ENCODE measurements at regions not wholly inside any gene's neighbourhood (a gene's known extent, or its start where the extent isn't known, plus 50 kb on each side); places are given as distances from the start of the nearest gene placed in this dataset.
A peak's percentile ranks its signal among the peaks of the same experiment; 100 is the strongest.

DNA sequence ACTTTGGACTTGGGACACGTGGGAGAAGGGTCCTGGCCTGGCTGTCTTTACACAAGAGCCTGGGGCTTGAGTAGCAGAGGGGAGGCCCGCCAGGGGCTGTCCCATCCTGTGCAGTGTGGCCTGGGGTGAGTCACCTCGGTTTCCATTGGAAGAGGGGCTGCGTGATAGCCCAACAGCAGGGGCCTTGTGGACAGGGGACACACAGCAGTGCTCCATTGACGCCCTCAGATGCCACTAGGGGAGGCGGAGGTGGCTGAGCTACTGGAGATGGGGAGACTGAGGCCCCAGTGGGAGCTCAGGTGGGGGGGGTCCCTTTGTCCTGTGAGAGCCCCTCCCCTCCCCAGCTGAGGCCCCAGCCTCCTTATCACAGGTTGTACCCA lies 50.0 kb upstream of the RNU6ATAC start:
- no peak for DNase-seq

DNA sequence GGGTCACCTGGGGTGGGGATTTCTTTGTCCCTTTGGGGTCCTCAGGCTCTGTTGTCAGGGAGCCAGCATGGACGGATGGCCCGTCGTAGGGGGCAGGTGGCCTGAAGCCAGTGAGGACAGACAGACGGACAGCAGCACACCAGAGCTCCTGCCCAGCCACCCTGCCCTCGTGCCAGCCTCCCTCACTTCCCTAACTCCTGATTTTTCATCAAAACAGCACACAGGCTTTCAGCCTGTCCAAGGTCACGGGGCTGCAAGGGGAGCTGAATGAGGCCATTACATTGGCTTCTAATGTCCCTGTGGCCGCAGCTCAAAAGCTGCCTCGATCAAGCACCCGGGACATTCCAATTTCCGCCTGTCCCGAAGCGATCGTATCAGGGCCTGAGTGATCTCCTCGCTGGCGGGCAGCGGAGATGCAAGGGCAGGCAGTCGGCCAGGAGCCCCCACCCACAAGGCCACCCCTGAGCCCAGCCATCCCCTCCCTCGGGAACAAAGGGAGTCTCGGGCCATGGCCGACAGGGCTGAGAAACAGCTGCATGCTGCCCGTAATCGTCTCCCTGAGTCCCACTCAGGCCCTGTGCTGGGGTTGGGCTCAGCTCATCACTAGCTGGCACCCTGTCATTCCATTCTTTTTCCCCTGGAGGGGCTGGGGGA lies 50.5 kb upstream of the RNU6ATAC start:
- no peak for DNase-seq

DNA sequence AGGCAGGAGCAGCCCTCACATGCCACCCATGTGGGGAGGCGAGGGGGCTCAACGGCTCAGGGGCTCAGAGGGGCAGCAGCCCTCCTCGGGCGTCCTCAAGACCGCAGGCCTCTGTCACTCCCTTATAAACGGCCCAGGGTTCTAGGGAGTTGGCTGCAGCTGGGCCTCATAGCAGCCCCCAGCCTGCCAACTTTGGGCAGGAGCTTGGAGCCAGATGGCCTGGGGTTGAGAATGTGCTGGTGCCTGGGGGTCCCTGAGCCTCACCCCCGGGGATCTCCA lies 51.0 kb upstream of the RNU6ATAC start:
- no peak for DNase-seq

DNA sequence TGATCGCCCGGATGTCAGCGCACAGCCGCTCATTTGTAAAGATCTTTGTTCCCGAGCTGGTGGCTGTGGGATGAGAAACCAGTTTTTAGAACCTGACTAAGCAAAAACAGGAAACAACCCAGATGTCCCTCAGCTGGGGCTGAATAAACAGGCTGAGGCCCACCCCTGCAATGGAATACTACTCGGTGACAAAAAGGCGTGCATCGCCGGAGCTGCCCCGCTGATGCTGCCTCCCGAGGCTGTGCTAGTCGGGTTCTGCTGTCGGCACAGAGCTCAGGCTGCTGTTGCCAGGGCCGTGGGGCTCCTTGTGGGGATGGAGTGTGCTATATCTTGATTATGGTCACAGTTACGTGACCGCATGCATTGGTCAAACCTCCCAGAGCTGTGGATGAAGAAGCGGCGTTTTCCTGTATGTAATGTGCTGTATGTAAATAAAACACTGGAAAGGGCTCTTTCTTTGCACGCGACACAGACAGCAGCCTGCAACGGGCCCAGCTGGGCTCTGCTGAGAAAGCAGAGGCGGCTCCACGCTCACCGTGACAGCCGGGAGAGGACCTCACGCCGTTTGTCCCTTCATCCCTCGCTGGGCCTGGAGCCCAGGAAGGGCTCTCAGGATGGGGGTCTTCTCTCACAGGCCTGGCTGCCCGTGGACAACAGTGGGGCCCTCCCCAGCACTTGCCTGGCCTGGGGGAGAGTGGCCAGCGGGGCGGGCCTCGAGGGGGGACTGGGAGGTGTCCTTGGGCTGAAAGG lies 51.5 kb upstream of the RNU6ATAC start:
- DNase-seq, result peak; percentile 48

DNA sequence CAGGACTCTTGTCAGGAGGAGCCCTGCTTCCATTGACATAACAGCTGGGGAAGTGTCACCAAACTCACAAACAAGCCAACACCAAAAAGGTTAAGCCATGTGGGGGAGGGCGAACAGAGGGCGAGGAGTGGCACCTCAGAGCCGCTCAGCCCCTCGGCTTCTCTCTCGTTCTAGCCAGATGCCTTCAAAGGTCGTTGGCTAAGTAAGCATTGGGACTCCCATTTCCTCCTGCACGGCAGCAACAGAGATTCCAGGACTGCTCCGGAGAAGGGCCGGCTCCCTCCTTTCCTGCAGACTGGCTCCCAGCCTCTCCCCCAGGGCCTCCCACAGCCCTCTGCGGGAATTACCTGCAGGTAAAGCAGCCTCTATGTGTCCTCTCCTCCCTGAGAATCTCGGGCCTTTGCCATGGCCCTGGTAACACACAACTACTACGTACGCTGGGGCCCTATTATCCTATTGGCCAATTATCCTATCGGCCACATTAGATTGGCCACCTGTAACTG lies 52.1 kb upstream of the RNU6ATAC start:
- DNase-seq, result no peak

GRCh38 chr9:134216961-134217360 lies 52.6 kb upstream of the RNU6ATAC start:
- DNase-seq, result no peak

GRCh38 chr9:134217431-134218210 lies 53.3 kb upstream of the RNU6ATAC start:
- no peak for DNase-seq

DNA sequence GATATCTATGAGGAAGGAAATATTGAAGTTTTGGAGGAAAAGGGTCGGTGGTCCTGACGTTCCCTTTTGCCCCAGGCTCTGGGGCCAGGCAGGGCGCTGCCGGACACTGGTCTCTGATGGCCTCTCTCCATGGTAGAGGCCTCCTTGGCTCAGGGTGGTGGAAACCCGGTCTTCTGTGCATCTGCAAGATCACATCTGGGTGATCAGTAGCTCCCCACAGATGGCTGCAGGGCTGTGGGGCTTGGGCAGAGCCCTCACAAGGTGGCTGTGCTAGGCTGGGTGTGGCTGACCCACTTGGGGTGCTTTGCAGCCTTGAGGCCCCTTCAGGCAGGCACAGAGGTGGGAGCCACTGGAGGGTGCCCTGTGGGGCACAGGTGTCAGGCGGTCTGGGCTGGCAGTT lies 53.9 kb upstream of the RNU6ATAC start:
- no peak for DNase-seq

- DNase-seq, result no peak
These were observed 55.3 kb upstream of the RNU6ATAC start for GRCh38 chr9:134219646-134220060.

DNA sequence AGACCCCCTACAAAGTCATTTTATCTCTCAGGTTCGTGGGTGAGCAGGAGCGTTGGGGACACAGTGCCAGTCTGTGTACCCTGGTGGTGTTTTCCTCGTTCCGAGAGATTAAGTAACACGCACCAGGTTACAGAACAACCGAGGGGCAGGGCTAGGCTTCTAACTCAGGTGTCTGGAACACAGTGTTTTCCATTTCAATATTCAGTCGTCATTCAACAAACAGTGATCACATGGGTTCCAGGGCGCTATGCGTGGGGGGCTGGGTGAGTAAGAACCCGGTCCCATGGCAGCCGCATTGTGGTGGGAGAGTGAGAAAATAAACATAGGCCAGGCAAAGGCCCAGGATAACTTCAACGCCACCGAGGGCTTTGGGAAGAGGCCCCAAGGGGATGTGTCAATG lies 55.9 kb upstream of the RNU6ATAC start:
- no peak for DNase-seq

GRCh38 chr9:134221273-134222017 lies 57.1 kb upstream of the RNU6ATAC start:
- no peak for DNase-seq

GRCh38 chr9:134222018-134222573 lies 57.7 kb upstream of the RNU6ATAC start:
- DNase-seq, result no peak

GRCh38 chr9:134223091-134223490 lies 58.7 kb upstream of the RNU6ATAC start:
- no peak for DNase-seq

DNA sequence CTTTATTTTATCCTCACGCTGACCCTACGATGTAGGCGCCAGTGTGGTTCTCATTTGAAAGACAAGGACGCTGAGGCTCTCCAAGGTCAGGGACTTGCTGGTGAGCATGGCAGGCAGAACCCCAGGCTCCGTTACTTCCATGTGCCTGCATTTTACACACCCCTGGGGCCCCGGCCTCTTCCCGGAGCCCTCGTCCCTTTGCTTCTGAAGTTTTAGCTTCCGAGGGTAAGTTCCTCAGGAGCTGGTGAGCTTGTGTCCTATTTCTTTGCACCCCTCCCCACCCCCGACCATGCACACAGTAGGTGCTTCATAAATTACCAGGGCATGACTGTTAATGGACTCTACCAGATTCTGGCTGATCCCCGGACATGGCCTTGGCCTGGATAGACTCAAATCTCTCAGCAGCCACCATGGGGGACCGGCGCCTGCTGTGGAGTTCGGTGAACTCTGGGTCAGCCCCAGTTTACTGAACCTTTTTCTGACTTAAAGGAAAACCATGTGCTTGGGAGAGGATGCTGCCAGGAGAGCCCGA lies 59.3 kb upstream of the RNU6ATAC start:
- no peak for DNase-seq

GRCh38 chr9:134224127-134224526 lies 59.8 kb upstream of the RNU6ATAC start:
- no peak for DNase-seq

DNA sequence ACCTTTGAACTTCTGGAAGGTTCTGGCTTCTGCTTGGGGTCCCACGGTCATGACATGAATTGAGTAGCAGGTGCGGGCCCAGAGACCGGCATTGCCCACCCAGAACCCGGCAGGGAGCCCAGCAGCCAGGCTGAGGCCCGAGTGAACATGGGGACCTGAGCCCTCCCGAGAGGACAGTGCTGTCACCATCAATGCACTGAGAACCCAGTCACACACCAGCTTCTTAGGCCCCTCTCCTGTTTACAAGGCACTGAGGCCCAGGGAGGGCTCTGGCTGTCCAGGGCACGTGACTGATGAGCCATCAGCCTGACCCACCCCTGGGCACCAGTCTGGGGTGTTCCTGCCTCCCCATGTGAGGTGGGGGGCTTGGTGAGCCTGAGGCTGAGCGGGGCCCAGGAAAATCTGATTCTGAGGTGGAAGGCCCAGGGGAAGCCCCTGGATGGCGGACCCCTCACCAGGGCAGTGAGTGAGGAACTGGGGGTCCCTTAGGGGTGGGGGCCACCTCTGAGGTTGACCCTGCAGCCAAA lies 60.3 kb upstream of the RNU6ATAC start:
- no peak for DNase-seq

GRCh38 chr9:134225186-134225585 lies 60.8 kb upstream of the RNU6ATAC start:
- DNase-seq, result no peak

DNA sequence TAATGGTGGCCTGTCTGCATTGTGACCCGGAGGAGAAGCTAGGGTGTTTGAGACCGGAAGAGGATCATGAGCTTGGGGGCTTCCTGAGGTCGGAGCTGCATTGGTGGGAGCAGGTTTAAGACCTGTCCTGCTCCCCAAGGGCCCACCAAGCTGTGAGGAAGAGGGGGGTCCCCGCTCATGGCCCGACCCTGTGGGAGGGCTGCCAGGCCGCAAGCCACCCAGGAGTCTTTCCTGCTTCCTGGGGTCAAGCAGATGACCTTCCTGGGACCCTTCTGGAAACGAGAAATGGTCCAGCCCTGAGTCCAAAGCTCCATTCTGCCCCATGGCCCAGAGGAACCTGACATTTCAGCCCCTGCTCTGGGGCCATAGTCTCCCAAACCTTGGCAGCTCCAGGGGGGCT lies 61.5 kb upstream of the RNU6ATAC start:
- no peak for DNase-seq

GRCh38 chr9:134226221-134226930 lies 62.0 kb upstream of the RNU6ATAC start:
- no peak for DNase-seq

DNA sequence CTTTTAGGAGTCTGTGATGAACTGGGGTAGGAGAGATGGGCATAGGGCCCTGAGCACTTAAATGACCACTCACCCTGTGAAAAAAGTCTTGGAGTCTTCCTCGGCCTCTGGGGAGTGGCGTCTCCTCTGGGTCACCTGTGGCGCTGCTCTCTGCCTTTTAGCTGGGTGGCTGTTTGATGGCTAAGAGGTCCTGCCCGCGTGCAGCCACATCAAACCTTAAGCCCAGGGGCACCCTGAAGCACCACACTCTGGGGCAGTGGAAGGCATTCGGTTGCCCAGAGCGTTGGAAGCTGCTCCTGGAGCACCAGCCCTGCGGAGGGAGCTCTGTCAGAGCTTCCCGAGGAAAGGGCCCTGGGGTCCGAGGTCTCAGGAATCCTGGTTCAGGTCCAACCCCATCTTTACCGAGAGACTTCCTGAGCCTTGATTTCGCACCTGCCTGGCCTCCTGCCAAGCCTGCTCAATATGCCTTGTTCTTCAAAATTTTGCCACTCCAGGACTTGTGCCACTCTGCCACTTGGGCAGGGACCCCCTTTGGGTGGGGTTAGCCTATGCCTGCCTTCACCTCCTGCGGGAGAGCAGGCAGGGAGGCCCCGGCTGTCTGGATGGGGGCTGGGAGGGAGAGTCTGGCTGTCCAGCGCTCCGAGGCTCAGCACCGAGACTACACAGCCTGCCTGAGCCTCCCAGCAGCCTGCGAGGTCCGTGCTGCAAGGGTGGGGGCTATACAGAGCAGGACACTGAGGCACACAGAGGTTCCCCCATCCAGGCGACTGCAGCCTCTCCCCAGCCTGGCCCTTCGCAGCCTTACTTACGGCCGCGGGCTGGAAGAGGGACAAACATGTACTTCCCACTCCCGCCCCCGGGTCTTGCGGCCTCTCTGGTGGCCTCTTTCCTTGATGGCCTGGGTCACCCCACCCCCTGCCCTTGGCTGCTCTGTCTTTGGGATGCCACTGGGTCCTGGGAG lies 63.4 kb upstream of the RNU6ATAC start:
- DNase-seq, result no peak

DNA sequence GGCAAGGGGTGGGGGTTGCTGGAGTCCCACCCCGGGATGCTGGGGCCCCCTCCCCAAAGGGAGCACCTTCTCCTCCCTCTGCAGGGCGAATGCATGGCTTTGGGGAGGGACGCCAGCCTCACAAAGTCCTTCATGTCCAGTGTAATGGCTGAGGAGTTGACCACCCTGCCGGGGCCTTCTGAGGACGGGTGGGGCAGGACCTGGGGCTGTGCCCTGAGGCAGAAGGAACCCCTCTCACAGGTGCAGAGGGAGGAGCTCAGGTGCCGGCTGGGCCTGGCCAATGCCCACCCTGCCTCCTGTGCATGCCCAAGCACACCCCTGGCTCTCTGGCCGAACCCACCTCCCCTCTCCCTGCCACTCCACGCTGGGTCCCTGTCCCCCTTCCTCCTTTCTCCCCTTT lies 64.3 kb upstream of the RNU6ATAC start:
- no peak for DNase-seq
